C4-2B (cell line): ENCODE measurements at regions not wholly inside any gene's neighbourhood (a gene's known extent, or its start where the extent isn't known, plus 50 kb on each side); places are given as distances from the start of the nearest gene placed in this dataset.

Experiments
- ZFX ChIP-seq: fragments of 450-650 bp; IDR thresholded peaks from 2 replicates; pipeline ENCODE4 v1.6.1; 2017
- TF ChIP-seq, protein P1 (sequence below): fragments of 450-650 bp; conservative IDR thresholded peaks from 2 replicates; pipeline ENCODE4 v1.5.1; 2017; ENCODE audit warnings: mild to moderate bottlenecking

DNA sequence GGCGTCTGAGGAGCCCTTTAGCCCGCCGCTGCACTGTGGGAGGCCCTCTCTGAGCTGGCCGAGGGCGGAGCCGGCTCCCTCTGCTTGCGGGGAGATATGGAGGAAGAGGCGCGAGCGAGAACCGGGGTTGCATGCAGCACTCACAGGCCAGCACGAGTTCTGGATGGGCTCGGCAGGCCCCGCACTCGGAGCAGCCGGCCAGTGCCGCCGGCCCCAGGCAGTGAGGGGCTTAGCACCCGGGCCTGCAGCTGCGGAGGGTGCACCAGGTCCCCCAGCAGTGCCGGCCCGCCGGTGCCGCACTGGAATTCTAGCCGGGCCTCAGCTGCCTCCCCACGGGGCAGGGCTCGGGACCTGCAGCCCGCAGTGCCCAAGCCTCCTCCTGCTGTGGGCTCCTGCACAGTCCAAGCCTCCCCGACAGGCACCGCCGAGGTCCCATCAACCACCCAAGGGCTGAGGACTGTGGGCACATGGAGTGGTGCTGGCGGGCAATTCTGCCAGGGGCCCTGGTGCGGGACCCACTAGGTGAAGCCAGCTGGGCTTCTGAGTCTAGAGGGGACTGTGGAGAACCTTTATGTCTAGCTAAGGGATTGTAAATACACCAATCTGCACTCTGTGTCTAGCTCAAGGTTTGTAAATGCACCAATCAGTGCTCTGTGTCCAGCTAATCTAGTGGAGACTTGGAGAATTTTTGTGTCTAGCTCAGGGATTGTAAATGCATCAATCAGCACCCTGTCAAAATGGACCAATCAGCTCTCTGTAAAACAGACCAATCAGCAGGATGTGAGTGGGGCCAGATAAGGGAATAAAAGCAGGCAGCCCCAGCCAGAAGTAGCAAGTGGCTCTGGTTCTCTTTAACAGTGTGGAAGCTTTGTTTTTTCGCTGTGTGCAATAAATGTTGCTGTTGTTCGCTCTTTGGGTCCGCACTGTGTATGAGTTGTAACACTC is 329.7 kb upstream of the JARID2 start:
- TF ChIP-seq, protein P1, sequence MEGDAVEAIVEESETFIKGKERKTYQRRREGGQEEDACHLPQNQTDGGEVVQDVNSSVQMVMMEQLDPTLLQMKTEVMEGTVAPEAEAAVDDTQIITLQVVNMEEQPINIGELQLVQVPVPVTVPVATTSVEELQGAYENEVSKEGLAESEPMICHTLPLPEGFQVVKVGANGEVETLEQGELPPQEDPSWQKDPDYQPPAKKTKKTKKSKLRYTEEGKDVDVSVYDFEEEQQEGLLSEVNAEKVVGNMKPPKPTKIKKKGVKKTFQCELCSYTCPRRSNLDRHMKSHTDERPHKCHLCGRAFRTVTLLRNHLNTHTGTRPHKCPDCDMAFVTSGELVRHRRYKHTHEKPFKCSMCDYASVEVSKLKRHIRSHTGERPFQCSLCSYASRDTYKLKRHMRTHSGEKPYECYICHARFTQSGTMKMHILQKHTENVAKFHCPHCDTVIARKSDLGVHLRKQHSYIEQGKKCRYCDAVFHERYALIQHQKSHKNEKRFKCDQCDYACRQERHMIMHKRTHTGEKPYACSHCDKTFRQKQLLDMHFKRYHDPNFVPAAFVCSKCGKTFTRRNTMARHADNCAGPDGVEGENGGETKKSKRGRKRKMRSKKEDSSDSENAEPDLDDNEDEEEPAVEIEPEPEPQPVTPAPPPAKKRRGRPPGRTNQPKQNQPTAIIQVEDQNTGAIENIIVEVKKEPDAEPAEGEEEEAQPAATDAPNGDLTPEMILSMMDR, result no peak
- no peak for TF ChIP-seq ZFX
